ENCODE measurements at regions not wholly inside any gene's neighbourhood (a gene's known extent, or its start where the extent isn't known, plus 50 kb on each side); places are given as distances from the start of the nearest gene placed in this dataset.

DNA sequence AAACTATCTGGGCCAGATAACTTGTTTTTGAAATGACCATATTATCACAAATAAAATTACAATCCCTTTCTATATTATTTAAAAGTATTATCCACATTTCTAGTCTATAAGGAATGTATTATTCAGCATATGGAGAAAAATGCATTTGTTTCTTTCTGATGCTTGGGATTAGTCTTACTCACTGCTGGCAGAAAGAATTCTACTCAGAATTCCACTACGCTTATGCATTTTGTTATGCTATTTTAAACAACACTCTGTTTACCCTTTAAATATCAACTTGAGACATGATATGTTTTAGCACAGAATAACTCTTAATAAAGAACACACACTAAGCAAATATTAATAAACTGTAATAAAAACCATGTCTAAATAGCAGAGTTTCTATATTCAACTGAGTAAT is 77.6 kb upstream of the ANO3 start:
- H3K27me3 Mint-ChIP-seq (ENCODE audit: unreplicated experiment), result no peaks in the 10 kb centered on the region
- H3K27ac Mint-ChIP-seq (ENCODE audit: unreplicated experiment), result no peak overlapping the region
- H3K36me3 Mint-ChIP-seq (ENCODE audit: unreplicated experiment), result no peaks in the 10 kb centered on the region
- TF ChIP-seq, protein P1, sequence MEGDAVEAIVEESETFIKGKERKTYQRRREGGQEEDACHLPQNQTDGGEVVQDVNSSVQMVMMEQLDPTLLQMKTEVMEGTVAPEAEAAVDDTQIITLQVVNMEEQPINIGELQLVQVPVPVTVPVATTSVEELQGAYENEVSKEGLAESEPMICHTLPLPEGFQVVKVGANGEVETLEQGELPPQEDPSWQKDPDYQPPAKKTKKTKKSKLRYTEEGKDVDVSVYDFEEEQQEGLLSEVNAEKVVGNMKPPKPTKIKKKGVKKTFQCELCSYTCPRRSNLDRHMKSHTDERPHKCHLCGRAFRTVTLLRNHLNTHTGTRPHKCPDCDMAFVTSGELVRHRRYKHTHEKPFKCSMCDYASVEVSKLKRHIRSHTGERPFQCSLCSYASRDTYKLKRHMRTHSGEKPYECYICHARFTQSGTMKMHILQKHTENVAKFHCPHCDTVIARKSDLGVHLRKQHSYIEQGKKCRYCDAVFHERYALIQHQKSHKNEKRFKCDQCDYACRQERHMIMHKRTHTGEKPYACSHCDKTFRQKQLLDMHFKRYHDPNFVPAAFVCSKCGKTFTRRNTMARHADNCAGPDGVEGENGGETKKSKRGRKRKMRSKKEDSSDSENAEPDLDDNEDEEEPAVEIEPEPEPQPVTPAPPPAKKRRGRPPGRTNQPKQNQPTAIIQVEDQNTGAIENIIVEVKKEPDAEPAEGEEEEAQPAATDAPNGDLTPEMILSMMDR (IDR thresholded peaks at IDR 0.05; ENCODE audit: partially characterized antibody, unreplicated experiment), result no peak
- H3K4me3 Mint-ChIP-seq (ENCODE audit: unreplicated experiment), result no peak overlapping the region
- peaks cover 3% of the 10 kb centered on the region for H3K4me1 Mint-ChIP-seq (ENCODE audit: low read depth, unreplicated experiment)
- peaks cover 2% of the 10 kb centered on the region for H3K9me3 Mint-ChIP-seq (ENCODE audit: unreplicated experiment)
- DNase-seq, result no peak

DNA sequence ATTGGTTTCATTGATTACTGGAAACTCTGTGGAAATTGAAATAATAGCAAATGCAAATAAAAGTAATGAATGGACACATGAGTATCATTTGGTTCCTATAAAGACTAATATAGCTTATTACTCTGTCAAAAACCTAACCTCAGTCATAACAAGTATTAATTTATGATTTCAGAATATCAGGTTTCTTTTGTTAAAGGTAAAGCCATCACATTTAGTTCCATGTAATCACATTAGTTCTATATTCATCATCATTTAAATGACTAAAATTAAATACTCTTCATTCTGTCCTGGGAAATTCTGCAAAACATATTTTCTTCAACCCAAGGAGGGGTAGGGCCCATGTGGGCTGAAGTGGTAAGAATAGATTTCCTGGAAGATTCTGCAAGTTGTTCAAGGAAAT is 68.2 kb upstream of the ANO3 start:
- H3K36me3 Mint-ChIP-seq (ENCODE audit: unreplicated experiment), result no peaks in the 10 kb centered on the region
- H3K4me3 Mint-ChIP-seq (ENCODE audit: unreplicated experiment), result no peak overlapping the region
- no peaks in the 10 kb centered on the region for H3K27me3 Mint-ChIP-seq (ENCODE audit: unreplicated experiment)
- DNase-seq, result no peak
- H3K4me1 Mint-ChIP-seq (ENCODE audit: low read depth, unreplicated experiment), result no peaks in the 10 kb centered on the region
- H3K27ac Mint-ChIP-seq (ENCODE audit: unreplicated experiment), result no peak overlapping the region
- no peaks in the 10 kb centered on the region for H3K9me3 Mint-ChIP-seq (ENCODE audit: unreplicated experiment)
- TF ChIP-seq, protein P1 (IDR thresholded peaks at IDR 0.05; ENCODE audit: partially characterized antibody, unreplicated experiment), result no peak

DNA sequence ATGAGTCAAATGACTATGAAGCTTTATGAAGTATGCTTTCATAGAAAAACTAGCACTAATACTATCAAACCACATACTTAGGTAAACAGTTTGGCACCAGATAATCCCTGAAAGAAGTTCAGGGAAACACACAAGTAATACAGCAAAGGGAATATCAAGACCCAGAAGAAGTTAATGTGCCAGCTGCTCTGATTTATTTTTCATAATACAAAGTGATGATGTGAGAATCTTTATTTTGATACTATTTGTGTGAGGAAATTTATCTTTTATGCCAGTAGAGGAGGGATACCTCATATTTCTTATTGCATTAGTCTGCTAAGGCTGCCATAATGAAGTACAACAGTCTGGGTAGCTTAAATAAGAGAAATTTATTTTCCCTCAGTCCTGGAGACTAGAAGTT is 67.7 kb upstream of the ANO3 start:
- no peaks in the 10 kb centered on the region for H3K4me1 Mint-ChIP-seq (ENCODE audit: low read depth, unreplicated experiment)
- no peak for DNase-seq
- no peak overlapping the region for H3K4me3 Mint-ChIP-seq (ENCODE audit: unreplicated experiment)
- no peaks in the 10 kb centered on the region for H3K9me3 Mint-ChIP-seq (ENCODE audit: unreplicated experiment)
- H3K27ac Mint-ChIP-seq (ENCODE audit: unreplicated experiment), result no peak overlapping the region
- no peaks in the 10 kb centered on the region for H3K36me3 Mint-ChIP-seq (ENCODE audit: unreplicated experiment)
- TF ChIP-seq, protein P1 (IDR thresholded peaks at IDR 0.05; ENCODE audit: partially characterized antibody, unreplicated experiment), result no peak
- no peaks in the 10 kb centered on the region for H3K27me3 Mint-ChIP-seq (ENCODE audit: unreplicated experiment)

DNA sequence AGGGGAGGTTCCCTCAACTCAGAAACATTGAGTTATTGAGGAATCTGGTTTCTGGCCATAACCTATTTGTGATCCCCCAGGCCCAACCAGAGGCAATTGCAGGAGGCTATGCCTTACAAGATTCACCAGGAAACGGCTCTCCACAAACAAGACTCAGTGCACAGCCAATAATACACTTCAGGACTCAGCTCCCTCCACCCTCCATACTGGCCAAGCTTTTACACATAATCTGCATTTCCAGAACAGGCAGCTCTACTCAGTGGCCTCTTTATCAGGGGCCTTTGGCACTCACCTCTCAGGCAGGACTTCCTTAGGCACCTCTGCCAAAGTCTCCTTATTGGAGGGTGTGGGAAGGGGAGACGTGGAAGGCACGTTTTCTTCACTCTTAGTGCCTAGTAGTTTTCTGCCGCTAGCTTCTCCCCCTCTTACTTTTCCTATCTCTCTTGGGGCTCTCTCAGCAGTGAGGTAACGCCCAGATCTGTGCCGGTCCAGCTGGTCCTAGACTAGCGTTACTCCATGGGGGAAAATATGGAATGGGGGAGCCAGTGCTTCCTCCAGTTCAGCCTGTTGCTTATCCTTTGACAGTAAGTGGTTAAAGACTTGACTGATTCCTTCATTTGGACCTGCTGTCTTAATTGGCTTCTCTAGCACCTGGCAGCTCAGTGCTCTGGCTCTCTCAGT is 62.8 kb upstream of the ANO3 start:
- H3K4me1 Mint-ChIP-seq (ENCODE audit: low read depth, unreplicated experiment), result peaks cover 7% of the 10 kb centered on the region
- TF ChIP-seq, protein P1 (IDR thresholded peaks at IDR 0.05; ENCODE audit: partially characterized antibody, unreplicated experiment), result no peak
- no peak overlapping the region for H3K4me3 Mint-ChIP-seq (ENCODE audit: unreplicated experiment)
- no peaks in the 10 kb centered on the region for H3K36me3 Mint-ChIP-seq (ENCODE audit: unreplicated experiment)
- no peaks in the 10 kb centered on the region for H3K27me3 Mint-ChIP-seq (ENCODE audit: unreplicated experiment)
- H3K9me3 Mint-ChIP-seq (ENCODE audit: unreplicated experiment), result no peaks in the 10 kb centered on the region
- DNase-seq, result no peak
- H3K27ac Mint-ChIP-seq (ENCODE audit: unreplicated experiment), result no peak overlapping the region

DNA sequence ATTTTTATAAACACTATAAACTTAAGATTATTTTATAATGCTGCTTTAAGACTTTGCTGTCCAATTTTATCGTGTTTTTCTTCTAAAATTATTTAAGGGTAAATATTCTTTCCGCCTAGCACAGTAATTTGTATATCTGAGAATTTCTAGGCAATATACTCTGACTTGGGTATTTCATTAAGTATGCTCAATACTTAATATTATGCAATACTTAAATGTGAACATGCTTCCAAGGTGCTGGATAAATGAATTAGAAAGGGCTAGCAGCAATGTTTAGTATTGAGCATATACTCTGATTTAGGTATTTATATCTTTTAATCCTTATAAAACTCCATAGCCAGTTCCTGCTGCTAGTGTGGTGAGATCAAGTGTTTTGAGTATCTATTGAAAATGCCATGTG is 60.3 kb upstream of the ANO3 start:
- no peak overlapping the region for H3K4me3 Mint-ChIP-seq (ENCODE audit: unreplicated experiment)
- no peak overlapping the region for H3K27ac Mint-ChIP-seq (ENCODE audit: unreplicated experiment)
- peaks cover 8% of the 10 kb centered on the region for H3K4me1 Mint-ChIP-seq (ENCODE audit: low read depth, unreplicated experiment)
- H3K27me3 Mint-ChIP-seq (ENCODE audit: unreplicated experiment), result no peaks in the 10 kb centered on the region
- no peaks in the 10 kb centered on the region for H3K9me3 Mint-ChIP-seq (ENCODE audit: unreplicated experiment)
- DNase-seq, result no peak
- H3K36me3 Mint-ChIP-seq (ENCODE audit: unreplicated experiment), result no peaks in the 10 kb centered on the region
- TF ChIP-seq, protein P1 (IDR thresholded peaks at IDR 0.05; ENCODE audit: partially characterized antibody, unreplicated experiment), result no peak
